ENCODE measurements at regions not wholly inside any gene's neighbourhood (a gene's known extent, or its start where the extent isn't known, plus 50 kb on each side); places are given as distances from the start of the nearest gene placed in this dataset.

DNA sequence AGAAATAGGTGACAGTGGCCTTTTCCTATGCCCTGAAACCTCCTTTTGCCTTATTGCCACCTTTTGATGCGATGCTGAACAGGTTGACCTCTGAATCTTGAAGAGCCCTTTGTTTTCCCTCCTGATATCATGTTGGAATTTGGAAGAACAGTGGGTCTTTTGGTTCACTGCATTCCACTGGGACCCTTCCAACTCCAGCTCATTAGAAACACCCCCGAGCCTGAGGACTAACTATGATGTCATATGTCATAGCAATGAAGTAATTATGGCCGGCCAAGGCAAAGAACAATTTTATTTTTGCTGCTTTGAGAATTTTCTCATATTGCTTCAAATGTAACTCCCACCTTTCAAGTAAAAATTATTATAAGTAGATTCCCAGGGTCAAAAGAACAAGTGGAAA, 353.4 kb upstream of the JAG1 start:
- no peaks in the 10 kb centered on the region for H4K20me1 ChIP-seq (ENCODE audit: insufficient read depth, low read length)
- no peak overlapping the region for H3K4me2 ChIP-seq (ENCODE audit: low read depth, low read length)
- H3K27ac ChIP-seq (ENCODE audit: low read length), result no peak overlapping the region
- no peak overlapping the region for H3K9ac ChIP-seq (ENCODE audit: low read length)
- H3K9me2 ChIP-seq (replicated peaks; ENCODE audit: insufficient read depth, low read length), result no peaks in the 10 kb centered on the region
- H3K9me3 ChIP-seq (replicated peaks; ENCODE audit: insufficient read depth, low read length), result no peaks in the 10 kb centered on the region
- no peaks in the 10 kb centered on the region for H3F3A ChIP-seq (ENCODE audit: insufficient read depth, low read length)
- no peaks in the 10 kb centered on the region for H3K79me2 ChIP-seq (ENCODE audit: low read length)
- H3K4me1 ChIP-seq (ENCODE audit: low read length), result no peaks in the 10 kb centered on the region
- H3K36me3 ChIP-seq (replicated peaks; ENCODE audit: insufficient read depth, low read length), result no peaks in the 10 kb centered on the region
- no peak overlapping the region for H3K4me3 ChIP-seq (ENCODE audit: low read length)
- TF ChIP-seq EZH2 (optimal IDR thresholded peaks at IDR 0.05; ENCODE audit: low read depth, low read length) (no peak), EZH2phosphoT487 (IDR thresholded peaks at IDR 0.05; ENCODE audit: low read length) (no peak)
- TF ChIP-seq, protein P1, sequence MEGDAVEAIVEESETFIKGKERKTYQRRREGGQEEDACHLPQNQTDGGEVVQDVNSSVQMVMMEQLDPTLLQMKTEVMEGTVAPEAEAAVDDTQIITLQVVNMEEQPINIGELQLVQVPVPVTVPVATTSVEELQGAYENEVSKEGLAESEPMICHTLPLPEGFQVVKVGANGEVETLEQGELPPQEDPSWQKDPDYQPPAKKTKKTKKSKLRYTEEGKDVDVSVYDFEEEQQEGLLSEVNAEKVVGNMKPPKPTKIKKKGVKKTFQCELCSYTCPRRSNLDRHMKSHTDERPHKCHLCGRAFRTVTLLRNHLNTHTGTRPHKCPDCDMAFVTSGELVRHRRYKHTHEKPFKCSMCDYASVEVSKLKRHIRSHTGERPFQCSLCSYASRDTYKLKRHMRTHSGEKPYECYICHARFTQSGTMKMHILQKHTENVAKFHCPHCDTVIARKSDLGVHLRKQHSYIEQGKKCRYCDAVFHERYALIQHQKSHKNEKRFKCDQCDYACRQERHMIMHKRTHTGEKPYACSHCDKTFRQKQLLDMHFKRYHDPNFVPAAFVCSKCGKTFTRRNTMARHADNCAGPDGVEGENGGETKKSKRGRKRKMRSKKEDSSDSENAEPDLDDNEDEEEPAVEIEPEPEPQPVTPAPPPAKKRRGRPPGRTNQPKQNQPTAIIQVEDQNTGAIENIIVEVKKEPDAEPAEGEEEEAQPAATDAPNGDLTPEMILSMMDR (IDR thresholded peaks at IDR 0.05; ENCODE audit: low read length), result no peak
- H3K27me3 ChIP-seq (replicated peaks; ENCODE audit: insufficient read depth, low read length), result no peaks in the 10 kb centered on the region
- DNase-seq, result no peak
- no peak overlapping the region for H2AFZ ChIP-seq (ENCODE audit: low read length)

DNA sequence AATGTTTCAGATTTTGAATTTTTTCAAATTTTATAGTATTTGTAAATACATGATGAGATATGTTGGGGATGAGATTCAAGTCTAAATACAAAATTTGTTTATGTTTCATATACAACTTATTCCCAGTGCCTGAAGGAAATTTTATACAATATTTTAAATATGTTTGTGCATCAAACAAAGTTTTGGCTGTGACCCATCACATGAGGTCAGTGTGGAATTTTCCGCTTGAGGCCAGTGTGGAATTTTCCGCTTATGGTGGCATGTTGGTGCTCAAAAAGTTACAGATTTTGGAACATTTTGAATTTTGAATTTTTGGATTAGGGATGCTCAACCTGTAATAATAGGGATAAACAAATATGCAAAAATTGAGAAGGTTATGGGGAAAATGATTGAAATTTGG, 356.6 kb upstream of the JAG1 start:
- H3K9me3 ChIP-seq (replicated peaks; ENCODE audit: insufficient read depth, low read length), result no peaks in the 10 kb centered on the region
- no peaks in the 10 kb centered on the region for H3K79me2 ChIP-seq (ENCODE audit: low read length)
- TF ChIP-seq EZH2 (optimal IDR thresholded peaks at IDR 0.05; ENCODE audit: low read depth, low read length) (no peak), EZH2phosphoT487 (IDR thresholded peaks at IDR 0.05; ENCODE audit: low read length) (no peak)
- TF ChIP-seq, protein P1 (IDR thresholded peaks at IDR 0.05; ENCODE audit: low read length), result no peak
- H3K4me1 ChIP-seq (ENCODE audit: low read length), result no peaks in the 10 kb centered on the region
- no peak overlapping the region for H3K9ac ChIP-seq (ENCODE audit: low read length)
- no peak overlapping the region for H2AFZ ChIP-seq (ENCODE audit: low read length)
- no peak overlapping the region for H3K4me3 ChIP-seq (ENCODE audit: low read length)
- no peak overlapping the region for H3K27ac ChIP-seq (ENCODE audit: low read length)
- no peak overlapping the region for H3K4me2 ChIP-seq (ENCODE audit: low read depth, low read length)
- H4K20me1 ChIP-seq (ENCODE audit: insufficient read depth, low read length), result no peaks in the 10 kb centered on the region
- no peaks in the 10 kb centered on the region for H3K27me3 ChIP-seq (replicated peaks; ENCODE audit: insufficient read depth, low read length)
- no peak for DNase-seq
- no peaks in the 10 kb centered on the region for H3K36me3 ChIP-seq (replicated peaks; ENCODE audit: insufficient read depth, low read length)
- H3K9me2 ChIP-seq (replicated peaks; ENCODE audit: insufficient read depth, low read length), result no peaks in the 10 kb centered on the region
- H3F3A ChIP-seq (ENCODE audit: insufficient read depth, low read length), result no peaks in the 10 kb centered on the region

GRCh38 chr20:11031300-11031699, 357.5 kb upstream of the JAG1 start:
- Histone ChIP-seq H3K9ac (ENCODE audit: low read length) (no peak overlapping the region), H3K9me2 (replicated peaks; ENCODE audit: insufficient read depth, low read length) (no peaks in the 10 kb centered on the region), H3K4me2 (ENCODE audit: low read depth, low read length) (no peak overlapping the region), H4K20me1 (ENCODE audit: insufficient read depth, low read length) (no peaks in the 10 kb centered on the region), H3K27me3 (replicated peaks; ENCODE audit: insufficient read depth, low read length) (no peaks in the 10 kb centered on the region), H3K79me2 (ENCODE audit: low read length) (no peaks in the 10 kb centered on the region), H3K36me3 (replicated peaks; ENCODE audit: insufficient read depth, low read length) (no peaks in the 10 kb centered on the region), H3K4me1 (ENCODE audit: low read length) (no peaks in the 10 kb centered on the region), H3F3A (ENCODE audit: insufficient read depth, low read length) (no peaks in the 10 kb centered on the region), H3K27ac (ENCODE audit: low read length) (no peak overlapping the region), H3K4me3 (ENCODE audit: low read length) (no peak overlapping the region), H2AFZ (ENCODE audit: low read length) (no peak overlapping the region), H3K9me3 (replicated peaks; ENCODE audit: insufficient read depth, low read length) (no peaks in the 10 kb centered on the region)
- TF ChIP-seq, protein P1 (IDR thresholded peaks at IDR 0.05; ENCODE audit: low read length), result no peak
- no peak for TF ChIP-seq EZH2phosphoT487 (IDR thresholded peaks at IDR 0.05; ENCODE audit: low read length)
- DNase-seq, result no peak
